RWPE1 (cell line): ENCODE measurements at regions not wholly inside any gene's neighbourhood (a gene's known extent, or its start where the extent isn't known, plus 50 kb on each side); places are given as distances from the start of the nearest gene placed in this dataset.

Source experiments
- CTCF ChIA-PET: fragments of 350-600 bp; sonication (Branson Sonifier 250); formaldehyde crosslinking; extraction: SDS; loops from one replicate; lab custom pipeline; 2021; lab: Yijun Ruan, JAX
- POLR2A ChIA-PET: fragments of 400-600 bp; formaldehyde crosslinking; extraction: SDS; loops from one replicate; lab custom pipeline; 2020; ENCODE audit warnings: antibody characterized with exemption; ENCODE audit not compliant: low non-redundant PET; lab: Yijun Ruan, JAX
- DNase-seq: peaks from one replicate; pipeline ENCODE4 v3.0.0; 2012; ENCODE audit warnings: low spot score
- H3K27ac ChIP-seq: fragments of 450-650 bp; 2 replicates; pipeline ENCODE4 v1.5.1; 2017
- CTCF ChIP-seq: fragments of 450-650 bp; conservative IDR thresholded peaks from 2 replicates; pipeline ENCODE4 v1.5.1; 2017; ENCODE audit warnings: low read depth, mild to moderate bottlenecking

DNA sequence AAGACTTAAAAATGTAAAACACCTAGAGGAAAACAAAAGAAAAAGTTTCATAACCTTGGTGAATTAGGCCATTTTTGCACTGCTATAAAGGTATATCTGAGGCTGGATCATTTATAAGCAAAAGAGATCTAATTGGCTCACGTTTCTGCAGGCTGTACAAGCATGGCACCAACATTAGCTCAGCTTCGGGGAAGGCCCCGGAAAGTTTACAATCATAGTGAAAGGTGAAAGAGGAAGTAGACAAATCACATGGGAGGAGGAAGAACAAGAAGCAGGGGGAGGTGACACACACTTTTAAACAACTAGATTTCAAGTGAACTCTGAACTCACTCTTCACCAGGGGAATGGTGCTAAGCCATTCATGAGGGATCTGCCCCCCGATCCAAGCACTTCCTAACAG, 1358.5 kb upstream of the PCDH9 start:
- ChIA-PET POLR2A (no interaction called here), CTCF (no interaction called here)
- H3K27ac ChIP-seq: no peak overlapping the region
- DNase-seq: no peak
- no peak for TF ChIP-seq CTCF

DNA sequence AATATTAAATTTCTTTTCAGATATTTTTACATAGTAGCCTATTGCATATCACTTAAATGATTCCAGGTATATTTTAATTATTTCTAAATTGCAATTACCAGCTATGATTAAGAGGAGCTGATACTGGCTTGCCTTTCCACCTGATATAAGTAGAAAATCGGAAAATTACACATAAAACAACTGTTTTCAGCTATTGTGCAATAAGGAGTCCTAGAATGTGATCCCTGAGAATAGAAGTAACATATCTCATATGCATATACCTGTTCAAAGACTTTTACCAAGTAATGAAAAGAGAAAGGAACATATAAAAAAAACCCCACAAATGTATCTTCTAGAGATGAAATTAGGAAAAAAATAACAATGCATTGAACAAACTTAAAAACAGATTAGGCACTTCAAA, 1354.6 kb upstream of the PCDH9 start:
- ChIA-PET POLR2A (no interaction called here), CTCF (no interaction called here)
- DNase-seq: no peak
- no peak overlapping the region for H3K27ac ChIP-seq
- TF ChIP-seq CTCF: no peak

DNA sequence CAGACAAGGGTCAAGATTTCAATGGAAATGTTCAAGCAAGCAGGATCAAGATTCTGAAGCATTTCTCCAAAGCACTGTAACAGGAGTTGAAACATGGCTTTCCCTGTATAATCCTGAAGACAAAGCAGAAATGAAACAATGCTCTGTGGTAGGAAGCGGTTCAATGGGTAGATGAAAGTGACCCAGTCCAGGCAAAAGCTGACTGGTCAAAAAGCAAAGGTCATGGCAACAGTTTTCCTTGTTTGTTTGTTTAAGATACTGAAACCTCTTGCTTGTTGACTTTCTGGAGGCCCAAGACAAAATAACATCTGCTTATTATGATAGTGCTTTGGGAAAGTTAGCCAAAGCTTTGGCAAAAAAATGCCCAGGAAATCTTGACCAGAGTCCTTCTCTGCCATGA, 1343.9 kb upstream of the PCDH9 start:
- no peak for TF ChIP-seq CTCF
- H3K27ac ChIP-seq: no peak overlapping the region
- ChIA-PET CTCF (no interaction called here), POLR2A (no interaction called here)
- DNase-seq: no peak

- no peak for TF ChIP-seq CTCF
- H3K27ac ChIP-seq: no peak overlapping the region
- ChIA-PET CTCF (no interaction called here), POLR2A (no interaction called here)
- DNase-seq: no peak
Measured at GRCh38 chr13:68551701-68552522, 1321.8 kb upstream of the PCDH9 start.

DNA sequence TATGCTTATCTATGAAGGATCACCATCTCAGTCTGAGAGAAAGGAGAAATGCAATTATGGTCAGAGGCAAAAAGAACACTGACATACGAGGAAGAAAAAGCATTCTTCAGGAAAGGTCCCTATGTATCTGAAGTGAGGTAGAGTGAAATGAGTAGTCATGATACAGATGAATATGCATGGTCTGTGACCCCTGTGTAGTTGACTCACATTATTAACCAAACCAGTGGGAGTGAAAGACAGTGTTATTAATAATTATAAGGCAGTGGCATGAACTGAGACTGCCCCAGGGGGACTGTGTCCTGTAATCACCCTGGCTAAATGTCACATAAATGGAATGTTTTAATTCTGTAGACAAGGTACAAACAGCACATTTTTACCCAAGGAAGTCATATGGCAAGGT, 1320.2 kb upstream of the PCDH9 start:
- CTCF ChIA-PET: no interaction called here
- POLR2A ChIA-PET: no interaction called here

GRCh38 chr13:68540244-68540643, 1310.1 kb upstream of the PCDH9 start:
- no peak for TF ChIP-seq CTCF
- CTCF ChIA-PET: no interaction called here
- no peak overlapping the region for H3K27ac ChIP-seq
- POLR2A ChIA-PET: no interaction called here
- no peak for DNase-seq

More for the DNA sequence above, 1320.2 kb upstream of the PCDH9 start:
- no peak for DNase-seq
- H3K27ac ChIP-seq: no peak overlapping the region
- TF ChIP-seq CTCF: no peak
